GM19099 (cell line): ENCODE measurements at regions not wholly inside any gene's neighbourhood (a gene's known extent, or its start where the extent isn't known, plus 50 kb on each side); places are given as distances from the start of the nearest gene placed in this dataset.

Experiments
- POLR2A ChIP-seq: IDR thresholded peaks from 3 replicates; pipeline ENCODE4 v1.6.1; 2011; ENCODE audit warnings: low read depth; ENCODE audit not compliant: insufficient read length; ENCODE audit errors: extremely low read depth

GRCh38 chr13:80284290-80284689 lies 56.6 kb downstream of the SPRY2 start:
- no peak for TF ChIP-seq POLR2A

- TF ChIP-seq POLR2A: no peak
Measured at GRCh38 chr13:80278706-80279105, 62.2 kb downstream of the SPRY2 start.

GRCh38 chr13:80276371-80277289 lies 64.3 kb downstream of the SPRY2 start:
- TF ChIP-seq POLR2A: no peak

- no peak for TF ChIP-seq POLR2A
Measured at GRCh38 chr13:80274643-80275042, 66.3 kb downstream of the SPRY2 start.

DNA sequence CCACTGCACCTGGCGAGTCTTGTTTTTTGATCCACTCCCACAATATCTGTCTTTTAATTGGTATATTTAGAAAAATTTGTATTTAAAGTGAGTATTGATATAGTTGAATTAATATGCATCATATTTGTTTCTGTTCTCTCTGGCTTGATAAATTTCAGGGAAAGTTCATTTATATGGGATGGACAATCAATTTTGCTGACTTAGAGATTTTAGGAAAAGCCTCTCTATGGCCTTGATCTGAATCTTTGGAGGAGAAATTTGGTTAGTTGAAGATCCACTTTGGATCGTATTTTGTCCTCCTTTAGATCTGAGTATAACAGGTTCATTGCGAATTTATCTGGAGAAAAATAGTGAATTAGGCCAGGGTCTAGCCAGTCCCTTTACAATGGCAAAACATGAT lies 67.2 kb downstream of the SPRY2 start:
- no peak for TF ChIP-seq POLR2A

DNA sequence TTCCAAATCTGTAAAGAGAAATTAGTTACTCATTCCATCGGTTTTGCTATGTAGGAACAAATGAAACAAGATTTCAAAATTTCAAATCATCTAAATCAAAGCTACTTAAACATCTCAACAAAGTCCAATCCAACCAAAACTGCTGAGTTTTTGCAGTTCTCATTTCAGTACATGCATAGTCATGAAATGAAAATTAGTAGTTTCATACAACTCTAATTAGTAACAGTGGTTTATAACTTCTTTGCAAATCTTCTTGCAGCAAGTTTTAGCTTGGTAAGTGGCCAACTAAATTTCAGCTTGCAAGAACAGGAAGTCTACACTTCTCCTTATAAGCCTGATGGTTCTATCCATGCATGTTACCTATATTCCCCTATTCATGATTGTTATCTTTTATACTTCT lies 75.6 kb downstream of the SPRY2 start:
- no peak for TF ChIP-seq POLR2A

DNA sequence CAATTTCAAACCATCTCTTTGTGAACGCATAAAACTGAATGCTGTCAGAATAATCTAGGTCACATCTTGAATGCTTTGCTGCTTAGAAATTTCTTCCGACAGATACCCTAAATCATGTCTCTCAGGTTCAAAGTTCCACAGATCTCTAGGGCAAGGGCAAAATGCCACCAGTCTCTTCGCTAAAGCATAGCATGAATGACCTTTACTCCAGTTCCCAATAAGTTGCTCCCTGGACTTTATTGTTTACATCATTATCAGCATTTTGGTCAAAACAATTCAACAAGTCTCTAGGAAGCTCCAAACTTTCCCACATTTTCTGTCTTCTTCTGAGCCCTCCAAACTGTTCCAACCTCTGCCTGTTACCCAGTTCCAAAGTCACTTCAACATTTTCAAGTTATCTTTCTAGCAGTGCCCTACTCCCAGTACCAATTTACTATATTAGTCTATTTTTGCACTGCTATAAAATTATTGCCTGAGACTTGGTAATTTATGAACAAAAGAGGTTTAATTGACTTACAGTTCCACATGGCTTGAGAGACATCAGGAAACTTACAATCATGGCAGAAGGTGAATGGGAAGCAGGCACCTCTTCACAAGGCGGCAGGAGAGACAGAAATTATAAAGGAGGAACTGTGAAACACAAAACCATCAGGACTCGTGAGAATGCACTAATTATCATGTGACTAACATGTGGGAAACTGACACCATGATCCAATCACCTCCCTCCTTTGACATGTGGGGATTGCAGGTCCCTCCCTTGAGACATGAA lies 77.0 kb downstream of the SPRY2 start:
- TF ChIP-seq POLR2A: no peak

DNA sequence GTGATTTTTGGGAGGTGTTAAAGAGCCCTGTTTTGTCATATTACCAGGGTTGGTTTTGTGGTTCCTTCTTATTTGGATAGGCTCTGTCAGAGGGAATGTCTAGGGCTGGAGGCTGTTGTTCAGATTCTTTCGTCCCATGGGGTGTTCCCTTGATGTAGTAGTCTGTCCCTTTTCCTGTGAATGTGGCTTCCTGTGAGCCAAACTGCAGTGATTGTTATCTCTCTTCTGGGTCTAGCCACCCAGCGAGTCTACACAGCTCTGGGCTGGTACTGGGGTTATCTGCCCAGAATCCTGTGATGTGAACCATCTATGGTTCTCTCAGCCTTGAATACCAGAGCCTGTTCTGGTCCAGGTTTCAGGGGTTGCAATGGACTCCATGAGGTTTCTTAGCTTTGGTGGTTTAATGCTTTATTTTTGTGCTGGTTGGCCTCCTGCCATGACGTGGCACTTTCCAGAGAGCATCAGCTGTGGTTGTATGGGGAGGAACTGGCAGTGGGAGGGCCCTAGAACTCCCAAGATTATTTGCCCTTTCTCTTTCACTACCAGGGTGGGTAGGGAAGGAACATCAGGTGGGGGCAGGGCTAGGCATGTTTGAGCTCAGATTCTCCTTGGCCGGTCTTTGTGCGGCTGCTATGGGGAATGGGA lies 78.8 kb downstream of the SPRY2 start:
- no peak for TF ChIP-seq POLR2A

- TF ChIP-seq POLR2A: no peak
Measured at GRCh38 chr13:80259159-80259558, 81.8 kb downstream of the SPRY2 start.

DNA sequence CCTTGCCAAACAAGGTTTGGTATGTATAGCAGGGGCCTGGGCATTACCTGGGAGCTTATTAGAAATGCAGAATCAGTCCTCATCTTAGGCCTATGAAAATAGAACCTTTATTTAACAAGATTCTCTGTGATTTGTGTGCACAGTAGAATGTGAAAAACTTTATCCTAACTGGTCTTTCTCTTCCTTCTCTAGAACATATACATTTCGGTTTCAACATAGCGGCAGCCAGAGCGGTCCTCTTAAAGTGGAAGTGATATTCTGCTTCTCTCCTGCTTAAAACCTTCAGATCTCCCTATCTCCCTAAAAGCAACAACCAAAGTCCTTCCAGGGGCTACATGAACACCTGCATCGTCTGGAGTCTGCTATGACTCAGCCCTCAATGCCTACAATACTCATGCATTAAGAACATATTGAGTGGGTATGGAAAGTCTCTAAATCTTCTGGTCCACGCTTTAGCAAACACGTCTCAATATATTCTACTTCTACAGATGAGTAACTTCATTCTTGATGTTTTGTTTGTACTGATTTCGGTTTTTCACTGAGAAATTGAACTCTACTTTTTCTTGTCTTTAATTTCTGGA lies 84.5 kb downstream of the SPRY2 start:
- TF ChIP-seq POLR2A: no peak

GRCh38 chr13:80255946-80256345 lies 85.0 kb downstream of the SPRY2 start:
- TF ChIP-seq POLR2A: no peak

GRCh38 chr13:80251403-80251802 lies 89.5 kb downstream of the SPRY2 start:
- no peak for TF ChIP-seq POLR2A

- no peak for TF ChIP-seq POLR2A
Measured at GRCh38 chr13:80250213-80250810, 90.6 kb downstream of the SPRY2 start.

DNA sequence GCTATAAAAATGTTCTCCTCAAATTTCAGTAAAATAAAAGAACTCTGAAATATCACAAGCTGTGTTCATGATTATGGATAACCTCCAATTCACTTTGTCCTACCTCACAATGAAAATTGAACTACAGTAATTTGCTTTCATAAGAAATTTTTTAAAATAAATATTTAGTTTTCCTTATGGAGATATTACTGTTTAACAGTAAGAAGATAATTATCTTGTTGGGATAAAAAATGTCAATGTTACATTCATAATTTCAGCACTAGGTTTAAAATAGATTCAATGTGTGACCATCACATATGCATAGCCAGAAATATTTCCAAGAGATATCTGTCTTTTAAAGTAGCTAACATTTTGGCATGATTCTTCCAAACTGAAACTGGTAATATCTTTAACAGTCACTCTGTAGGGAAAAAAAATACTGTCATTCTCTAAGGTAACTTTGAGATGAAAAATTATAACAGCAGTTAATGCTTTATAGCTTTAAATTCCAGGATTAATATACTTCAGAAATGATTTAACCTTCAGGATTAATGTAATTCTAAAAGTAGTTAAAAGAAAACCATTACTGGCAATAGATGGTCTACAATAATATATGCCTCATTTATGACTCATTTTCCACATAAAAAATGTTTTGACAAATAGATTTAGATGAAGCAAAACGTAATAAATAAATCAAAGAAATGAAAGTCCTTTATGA lies 91.3 kb downstream of the SPRY2 start:
- no peak for TF ChIP-seq POLR2A
